IMR-90 (cell line): ENCODE measurements at regions not wholly inside any gene's neighbourhood (a gene's known extent, or its start where the extent isn't known, plus 50 kb on each side); places are given as distances from the start of the nearest gene placed in this dataset.

Source experiments
- ATAC-seq: fragments of 200-7000 bp; cut with Tn5 transposase; 2 replicates; pipeline ENCODE4 v1.9.1; 2020; ENCODE audit warnings: low read depth, mild to moderate bottlenecking, moderate library complexity
- BruUV-seq: library from RNA; stranded (reverse); fragments of 400-500 nt; replicated peaks from 2 replicates; lab custom pipeline; 2021; lab: Mats Ljungman, UMichigan
- CTCF ChIA-PET: fragments of 300-600 bp; formaldehyde crosslinking; extraction: SDS; loops from one replicate; lab custom pipeline; 2021; ENCODE audit warnings: antibody characterized with exemption; lab: Yijun Ruan, JAX
- POLR2A ChIA-PET: fragments of 300-600 bp; sonication (Branson Sonifier 250); formaldehyde crosslinking; loops from one replicate; lab custom pipeline; 2022; ENCODE audit warnings: antibody characterized with exemption; ENCODE audit not compliant: unreplicated experiment; lab: Charles Lee
- DNase-seq: peaks from one replicate; pipeline ENCODE4 v3.0.0; 2013
- H2AFZ ChIP-seq: replicated peaks from 2 replicates; pipeline ENCODE3; 2013; ENCODE audit warnings: low read length, mild to moderate bottlenecking; ENCODE audit not compliant: poor library complexity
- H2AK5ac ChIP-seq: 2 replicates; pipeline ENCODE4 v1.6.1; 2013; ENCODE audit warnings: low read depth, low read length, inconsistent platforms
- H2AK9ac ChIP-seq: replicated peaks from 2 replicates; pipeline ENCODE3; 2013; ENCODE audit warnings: mild to moderate bottlenecking, low read depth, low read length, moderate library complexity; ENCODE audit not compliant: poor library complexity
- H2BK120ac ChIP-seq: 2 replicates; pipeline ENCODE4 v1.6.1; 2013; ENCODE audit warnings: low read depth, low read length, inconsistent platforms
- H2BK15ac ChIP-seq: 3 replicates; pipeline ENCODE4 v1.6.1; 2013; ENCODE audit warnings: low read depth, low read length, inconsistent platforms
- H2BK20ac ChIP-seq: 2 replicates; pipeline ENCODE4 v1.6.1; 2013; ENCODE audit warnings: low read depth, mild to moderate bottlenecking, inconsistent platforms, low read length, moderate library complexity
- H2BK5ac ChIP-seq: 2 replicates; pipeline ENCODE4 v1.6.1; 2013; ENCODE audit warnings: mild to moderate bottlenecking, low read depth, low read length, inconsistent platforms; ENCODE audit not compliant: poor library complexity, severe bottlenecking
- H3K14ac ChIP-seq: replicated peaks from 2 replicates; pipeline ENCODE4 v1.6.1; 2013; ENCODE audit warnings: low read depth, low read length, inconsistent platforms
- H3K18ac ChIP-seq: 2 replicates; pipeline ENCODE4 v1.6.1; 2013; ENCODE audit warnings: low read depth, low read length, control low read depth
- H3K23ac ChIP-seq: 2 replicates; pipeline ENCODE4 v1.6.1; 2013; ENCODE audit warnings: low read depth, low read length, inconsistent platforms
- H3K27ac ChIP-seq: 2 replicates; pipeline ENCODE4 v1.5.1; 2013; ENCODE audit warnings: mild to moderate bottlenecking, control low read depth, low read length; ENCODE audit not compliant: insufficient read depth
- H3K27me3 ChIP-seq: 2 replicates; pipeline ENCODE4 v1.6.1; 2013; ENCODE audit warnings: low read length; ENCODE audit not compliant: control insufficient read depth, insufficient read depth
- H3K36me3 ChIP-seq: 2 replicates; pipeline ENCODE4 v1.6.1; 2013; ENCODE audit warnings: low read length, mixed read lengths; ENCODE audit not compliant: control insufficient read depth, insufficient read depth
- H3K4ac ChIP-seq: 2 replicates; pipeline ENCODE4 v1.6.1; 2013; ENCODE audit warnings: low read depth, low read length, inconsistent platforms
- H3K4me1 ChIP-seq: 2 replicates; pipeline ENCODE4 v1.6.1; 2013; ENCODE audit warnings: low read length, mixed read lengths; ENCODE audit not compliant: control insufficient read depth, insufficient read depth
- H3K4me2 ChIP-seq: 2 replicates; pipeline ENCODE4 v1.6.1; 2013; ENCODE audit warnings: low read depth, mild to moderate bottlenecking, control low read depth, low read length, moderate library complexity
- H3K4me3 ChIP-seq: 2 replicates; pipeline ENCODE4 v1.5.1; 2013; ENCODE audit warnings: low read depth, mild to moderate bottlenecking, control low read depth, low read length, moderate library complexity; ENCODE audit not compliant: insufficient read depth
- H3K56ac ChIP-seq: 2 replicates; pipeline ENCODE4 v1.6.1; 2013; ENCODE audit warnings: low read length, inconsistent platforms; ENCODE audit not compliant: insufficient read depth; ENCODE audit errors: extremely low read depth
- H3K79me1 ChIP-seq, 2 experiments: 2 replicates each; pipeline ENCODE4 v1.6.1; 2013; ENCODE audit warnings: low read length in 2 of 2, inconsistent platforms in 1 of 2, low read depth in 1 of 2
- H3K9ac ChIP-seq: 2 replicates; pipeline ENCODE4 v1.6.1; 2013; ENCODE audit warnings: low read depth, low read length, control low read depth
- H3K9me1 ChIP-seq: 2 replicates; pipeline ENCODE4 v1.6.1; 2013; ENCODE audit warnings: low read length, inconsistent platforms; ENCODE audit not compliant: insufficient read depth
- H3K9me3 ChIP-seq: 2 replicates; pipeline ENCODE4 v1.6.1; 2013; ENCODE audit warnings: low read length; ENCODE audit not compliant: control insufficient read depth, insufficient read depth
- H4K20me1 ChIP-seq: 2 replicates; pipeline ENCODE4 v1.6.1; 2013; ENCODE audit warnings: low read length, inconsistent platforms; ENCODE audit not compliant: insufficient read depth
- H4K5ac ChIP-seq: 2 replicates; pipeline ENCODE4 v1.6.1; 2013; ENCODE audit warnings: mild to moderate bottlenecking, low read depth, low read length, control low read depth
- H4K8ac ChIP-seq, 2 experiments: 2 replicates each; pipeline ENCODE4 v1.6.1; 2013; ENCODE audit warnings: low read depth in 2 of 2, low read length in 2 of 2, control low read depth in 1 of 2, inconsistent platforms in 1 of 2
- H4K91ac ChIP-seq: 2 replicates; pipeline ENCODE4 v1.6.1; 2013; ENCODE audit warnings: low read depth, low read length, inconsistent platforms; ENCODE audit not compliant: insufficient read depth
- ELK1 ChIP-seq: fragments of 150-350 bp; IDR thresholded peaks from 2 replicates; pipeline ENCODE4 v1.6.1; 2016; ENCODE audit warnings: low read depth, mild to moderate bottlenecking, low read length, moderate library complexity, borderline replicate concordance
- MAFK ChIP-seq: IDR thresholded peaks from 2 replicates; pipeline ENCODE4 v1.6.1; 2012; ENCODE audit warnings: low read depth, low read length, improper control_type of control experiment
- SMC3 ChIP-seq: fragments of 150-350 bp; IDR thresholded peaks from 2 replicates; pipeline ENCODE4 v1.6.1; 2016; ENCODE audit warnings: low read depth, mild to moderate bottlenecking, antibody characterized with exemption, low read length, moderate library complexity
- USF2 ChIP-seq: fragments of 150-350 bp; IDR thresholded peaks from 2 replicates; pipeline ENCODE4 v1.6.1; 2017; ENCODE audit warnings: mild to moderate bottlenecking, antibody characterized with exemption, low read length, low read depth
- WGBS, 2 experiments: methylation state at CpG; one replicate each; pipeline versions ENCODE4 v1.1.5 to v1.1.7; 2013; ENCODE audit warnings: missing lambda C conversion rate in 2 of 2; ENCODE audit not compliant: insufficient read length in 1 of 2; ENCODE audit errors: extremely low coverage in 2 of 2; 5-methylcytosine and 5-hydroxymethylcytosine counted together
- dilution Hi-C: fragments of 300-500 bp; cut with HindIII; formaldehyde crosslinking; loops from one replicate; pipeline ENCODE4 v1.14.3; 2018; ENCODE audit warnings: low sequenced_read_pairs; ENCODE audit not compliant: unreplicated experiment
- in situ Hi-C: fragments of 300-500 bp; cut with MboI; formaldehyde crosslinking; loops from 3 replicates; pipeline ENCODE4 v1.14.3; 2019; ENCODE audit warnings: low sequenced_read_pairs, inconsistent platforms, mixed read lengths
- intact Hi-C: fragments of 100-400 bp; cut with micrococcal nuclease; formaldehyde crosslinking; loops from 2 replicates; pipeline ENCODE4 v1.10.0; 2022

GRCh38 chr5:99621772-99622681, 693.2 kb upstream of the CHD1 start:
- Histone ChIP-seq H3K4ac (no peak overlapping the region), H3K36me3 (no peaks in the 10 kb centered on the region)

More at GRCh38 chr5:99621772-99622681, 693.2 kb upstream of the CHD1 start:
- Histone ChIP-seq H2AK5ac (no peak overlapping the region), H3K4me3 (no peak overlapping the region), H4K91ac (no peak overlapping the region), H3K23ac (no peak overlapping the region), H2AK9ac (no peak overlapping the region), H4K5ac (no peak overlapping the region), H3K27me3 (no peaks in the 10 kb centered on the region), H3K4me2 (no peak overlapping the region), H3K9ac (no peak overlapping the region), H3K79me1 (no peaks in the 10 kb centered on the region), H2AFZ (no peak overlapping the region), H3K4me1 (no peaks in the 10 kb centered on the region), H3K14ac (no peak overlapping the region), H2BK15ac (no peak overlapping the region), H3K56ac (no peak overlapping the region), H3K18ac (no peak overlapping the region), H2BK120ac (no peak overlapping the region), H3K9me3 (peaks cover 11% of the 10 kb centered on the region), H4K20me1 (no peaks in the 10 kb centered on the region), H2BK20ac (no peak overlapping the region), H2BK5ac (no peak overlapping the region), H4K8ac (no peak overlapping the region), H3K9me1 (no peaks in the 10 kb centered on the region), H3K27ac (no peak overlapping the region)
- dilution Hi-C loops, result no loop called here
- ATAC-seq (no peak), DNase-seq (no peak)
- ChIA-PET POLR2A (no interaction called here), CTCF (no interaction called here)
- in situ Hi-C loops, result no loop called here
- TF ChIP-seq USF2, result no peak
- no peak for TF ChIP-seq MAFK
- no peak for TF ChIP-seq ELK1
- no peak for TF ChIP-seq SMC3
- intact Hi-C loops, result no loop called here
- WGBS, 2 experiments, result 37% methylated on average over 5 of the region's 12 CpGs; no CpG with 5 or more reads in 1 of the 2 experiments
- no TSS peak for BruUV-seq
